Ovary (tissue), 7 donors: ENCODE measurements at regions not wholly inside any gene's neighbourhood (a gene's known extent, or its start where the extent isn't known, plus 50 kb on each side); places are given as distances from the start of the nearest gene placed in this dataset.
"Not testable (repeated sequence)": the region's sequence is repeated elsewhere in the genome, so short reads cannot be mapped to it uniquely, and the experiment has no call there.

Experiments
- DNase-seq, 5 donors: peaks; one replicate each; pipeline ENCODE4 v3.0.0-alpha.2; 2019 to 2020
- H3K27ac ChIP-seq, 2 donors: fragments of 200-600 bp; one replicate each; pipeline versions ENCODE4 v1.5.1 to v1.8.0; 2019 to 2022
- H3K27me3 ChIP-seq: fragments of 200-600 bp; one replicate; pipeline ENCODE4 v1.8.0; 2022
- H3K36me3 ChIP-seq: fragments of 200-600 bp; sonication (generic); one replicate; pipeline ENCODE4 v1.5.1; 2019
- H3K4me1 ChIP-seq: one replicate; pipeline ENCODE4 v1.8.1; 2013; ENCODE audit warnings: mild to moderate bottlenecking, moderate library complexity; ENCODE audit not compliant: insufficient read depth
- H3K4me3 ChIP-seq: fragments of 200-600 bp; sonication (generic); one replicate; pipeline ENCODE4 v1.5.1; 2017
- H3K9me3 ChIP-seq, 2 donors: fragments of 200-600 bp in 1 of 2; sonication (generic) in 1 of 2; one replicate each; pipeline versions ENCODE4 v1.5.1 to v1.8.1; 2013 to 2019; ENCODE audit warnings: mild to moderate bottlenecking in 1 of 2, moderate library complexity in 1 of 2
- EP300 ChIP-seq: sonication (generic); formaldehyde crosslinking; IDR thresholded peaks from one replicate; pipeline ENCODE4 v1.6.1; 2017; ENCODE audit warnings: antibody characterized with exemption
- POLR2A ChIP-seq: fragments of 450-650 bp; IDR thresholded peaks from one replicate; pipeline ENCODE4 v1.6.1; 2017; ENCODE audit warnings: antibody characterized with exemption, mild to moderate bottlenecking, moderate library complexity
- WGBS, 3 donors: extraction: QIAGEN DNeasy Blood & Tissue Kit in 1 of 3; methylation state at CpG; one replicate each; pipeline versions ENCODE4 v1.1.5 to v1.1.7; 2013 to 2017; 5-methylcytosine and 5-hydroxymethylcytosine counted together
- intact Hi-C, 4 donors: fragments of 100-400 bp; cut with DNase I; formaldehyde crosslinking; loops; one replicate each; pipeline versions ENCODE4 v1.11.0 to v1.15.1; 2022 to 2023
- TF ChIP-seq, protein P1 (sequence below), 3 donors: fragments of 450-650 bp in 2 of 3; fragments of 200-600 bp in 1 of 3; IDR thresholded peaks; one replicate each; pipeline versions ENCODE4 v1.5.1 to v1.8.0; 2016 to 2022; ENCODE audit warnings: antibody characterized with exemption in 3 of 3, mild to moderate bottlenecking in 1 of 3
- donor health status: DM: no; HTN: no; CAD: no; lungs with moderate emphysema.
- donor health status: DM: no; HTN: no; CAD: no.
- donor health status: Bipolar disorder and iron deficiency.
- donor health status: DM: no; HTN: no; CAD: no.
- donor health status: DM: yes; HTN: yes; CAD: no.

DNA sequence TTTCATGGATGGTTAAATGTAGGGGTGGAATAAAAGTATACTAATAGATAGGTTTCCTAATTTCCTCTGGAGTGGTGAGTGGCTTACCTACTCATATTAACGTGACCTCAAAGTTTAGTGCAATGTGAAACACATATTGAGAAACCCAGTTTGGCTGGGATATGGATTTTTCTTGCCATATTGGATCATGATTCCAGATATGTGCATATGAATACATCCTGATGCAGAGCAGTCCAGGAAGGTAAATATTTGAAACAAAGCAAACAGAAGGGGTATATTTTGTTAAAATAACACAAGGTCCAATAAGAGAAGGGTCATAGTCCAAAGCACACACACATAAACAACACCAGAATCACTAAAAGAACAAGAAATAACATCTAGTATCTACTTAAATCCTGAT lies 608.1 kb downstream of the PKHD1 start:
- Histone ChIP-seq H3K4me3 (no peak overlapping the region), H3K27me3 (no peaks in the 10 kb centered on the region), H3K4me1 (no peaks in the 10 kb centered on the region), H3K27ac (no peak overlapping the region), H3K36me3 (no peaks in the 10 kb centered on the region), H3K9me3 (no peaks in the 10 kb centered on the region)
- WGBS, 3 donors = 54 to 76% (median 66%) methylated on average over 1 of the region's 1 CpG
- no peak for DNase-seq
- intact Hi-C loops = no loop called here
- TF ChIP-seq POLR2A = no peak
- TF ChIP-seq, protein P1, sequence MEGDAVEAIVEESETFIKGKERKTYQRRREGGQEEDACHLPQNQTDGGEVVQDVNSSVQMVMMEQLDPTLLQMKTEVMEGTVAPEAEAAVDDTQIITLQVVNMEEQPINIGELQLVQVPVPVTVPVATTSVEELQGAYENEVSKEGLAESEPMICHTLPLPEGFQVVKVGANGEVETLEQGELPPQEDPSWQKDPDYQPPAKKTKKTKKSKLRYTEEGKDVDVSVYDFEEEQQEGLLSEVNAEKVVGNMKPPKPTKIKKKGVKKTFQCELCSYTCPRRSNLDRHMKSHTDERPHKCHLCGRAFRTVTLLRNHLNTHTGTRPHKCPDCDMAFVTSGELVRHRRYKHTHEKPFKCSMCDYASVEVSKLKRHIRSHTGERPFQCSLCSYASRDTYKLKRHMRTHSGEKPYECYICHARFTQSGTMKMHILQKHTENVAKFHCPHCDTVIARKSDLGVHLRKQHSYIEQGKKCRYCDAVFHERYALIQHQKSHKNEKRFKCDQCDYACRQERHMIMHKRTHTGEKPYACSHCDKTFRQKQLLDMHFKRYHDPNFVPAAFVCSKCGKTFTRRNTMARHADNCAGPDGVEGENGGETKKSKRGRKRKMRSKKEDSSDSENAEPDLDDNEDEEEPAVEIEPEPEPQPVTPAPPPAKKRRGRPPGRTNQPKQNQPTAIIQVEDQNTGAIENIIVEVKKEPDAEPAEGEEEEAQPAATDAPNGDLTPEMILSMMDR (IDR thresholded peaks at IDR 0.05) = no peak
- no peak for TF ChIP-seq EP300

DNA sequence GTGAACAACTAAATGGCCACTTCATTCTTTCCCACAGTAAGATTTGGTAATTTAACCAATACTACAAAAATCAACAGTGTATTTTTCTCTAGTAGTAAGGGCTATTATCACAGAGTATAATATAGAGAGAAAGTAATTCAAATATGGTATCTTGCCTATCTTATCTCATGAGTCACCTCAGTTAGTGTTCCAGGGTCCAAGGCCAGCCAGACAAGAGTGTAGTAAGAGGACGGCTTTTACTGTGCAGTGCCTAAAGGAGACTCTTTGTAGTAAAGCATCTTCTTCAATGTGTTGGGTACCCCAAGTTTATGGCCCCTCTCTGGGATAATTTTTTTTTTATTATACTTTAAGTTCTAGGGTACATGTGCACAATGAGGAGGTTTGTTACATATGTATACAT lies 607.4 kb downstream of the PKHD1 start:
- H3K4me3 ChIP-seq = no peak overlapping the region
- no peak for DNase-seq
- H3K4me1 ChIP-seq = no peaks in the 10 kb centered on the region
- H3K27me3 ChIP-seq = no peaks in the 10 kb centered on the region
- WGBS, 3 donors = 74 to 82% (median 81%) methylated on average over 1 of the region's 1 CpG
- TF ChIP-seq POLR2A (no peak), EP300 (no peak)
- TF ChIP-seq, protein P1 (IDR thresholded peaks at IDR 0.05) = no peak
- no peaks in the 10 kb centered on the region for H3K9me3 ChIP-seq
- intact Hi-C loops = no loop called here
- no peak overlapping the region for H3K27ac ChIP-seq
- no peaks in the 10 kb centered on the region for H3K36me3 ChIP-seq

DNA sequence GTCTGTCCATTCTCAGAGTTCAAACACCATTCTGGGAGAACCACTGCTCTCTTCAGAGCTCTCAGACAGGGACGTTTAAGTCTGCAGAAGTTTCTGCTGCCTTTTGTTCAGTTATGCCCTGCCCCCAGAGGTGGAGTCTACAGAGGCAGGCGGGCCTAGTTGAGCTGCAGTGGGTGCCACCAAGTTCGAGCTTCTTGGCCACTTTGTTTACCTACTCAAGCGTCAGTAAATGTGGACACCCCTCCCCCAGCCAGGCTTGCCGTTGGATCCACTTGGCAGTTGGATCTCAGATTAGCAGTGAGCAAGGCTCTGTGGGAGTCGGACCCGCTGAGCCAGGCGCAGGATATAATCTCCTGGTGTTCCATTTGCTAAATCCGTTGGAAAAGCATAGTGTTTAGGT lies 601.5 kb downstream of the PKHD1 start:
- 84 to 88% (median 86%) methylated on average over 9 of the region's 9 CpGs for WGBS, 3 donors
- peak in 1 of 5 donors; percentile 7 for DNase-seq
- H3K9me3 ChIP-seq, intact Hi-C loops, H3K4me1 ChIP-seq, H3K36me3 ChIP-seq, H3K27ac ChIP-seq, H3K27me3 ChIP-seq, H3K4me3 ChIP-seq: not testable (repeated sequence)

DNA sequence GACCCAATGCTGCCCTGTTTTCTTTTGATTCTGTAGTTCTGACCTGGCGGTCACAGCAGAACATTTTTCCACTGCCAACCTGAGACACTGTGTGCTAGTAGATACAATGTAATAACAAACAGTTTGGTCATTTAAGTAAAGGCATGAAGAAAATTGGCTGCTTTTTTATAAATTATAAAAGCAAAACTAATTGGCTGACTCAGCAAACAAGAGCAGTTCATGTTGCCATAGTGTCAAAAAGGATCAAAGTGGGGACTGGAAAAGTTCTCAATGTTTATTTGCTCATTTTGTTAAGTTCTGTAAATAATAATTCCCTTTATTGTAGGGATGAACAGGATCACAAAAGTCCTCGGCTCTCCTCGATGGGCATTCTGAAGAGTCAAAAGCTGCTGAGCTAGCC lies 599.5 kb downstream of the PKHD1 start:
- WGBS, 3 donors = 36 to 80% (median 42%) methylated on average over 3 of the region's 3 CpGs
- no peak for DNase-seq
- H3K4me3 ChIP-seq = no peak overlapping the region
- no peaks in the 10 kb centered on the region for H3K27me3 ChIP-seq
- no peak overlapping the region for H3K27ac ChIP-seq
- H3K4me1 ChIP-seq = no peaks in the 10 kb centered on the region
- intact Hi-C loops = no loop called here
- no peaks in the 10 kb centered on the region for H3K36me3 ChIP-seq
- no peaks in the 10 kb centered on the region for H3K9me3 ChIP-seq
- TF ChIP-seq EP300 = no peak
- no peak for TF ChIP-seq POLR2A
- TF ChIP-seq, protein P1 (IDR thresholded peaks at IDR 0.05) = no peak

DNA sequence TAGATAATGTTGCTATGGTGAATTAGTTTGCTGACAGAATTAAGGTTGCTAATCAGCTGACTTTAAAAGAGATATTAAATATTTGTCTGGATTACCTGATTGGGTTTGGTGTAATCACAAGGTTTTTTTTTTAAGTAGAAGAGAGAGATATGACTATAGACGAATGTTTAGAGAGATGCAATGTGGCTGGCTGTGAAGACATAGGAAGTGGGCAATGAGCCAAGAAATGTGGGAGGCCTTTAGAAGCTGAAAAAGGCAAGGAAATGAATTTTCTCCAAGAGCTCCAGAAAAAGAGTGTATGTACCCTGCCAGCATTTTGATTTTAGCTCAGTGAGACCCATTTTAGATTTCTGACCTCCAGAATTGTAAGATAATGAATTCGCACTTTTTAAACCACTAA lies 598.3 kb downstream of the PKHD1 start:
- Histone ChIP-seq H3K36me3 (no peaks in the 10 kb centered on the region), H3K4me1 (no peaks in the 10 kb centered on the region), H3K27me3 (no peaks in the 10 kb centered on the region), H3K4me3 (no peak overlapping the region), H3K27ac (no peak overlapping the region), H3K9me3 (no peaks in the 10 kb centered on the region)
- DNase-seq = no peak
- TF ChIP-seq, protein P1 (IDR thresholded peaks at IDR 0.05) = no peak
- TF ChIP-seq POLR2A (no peak), EP300 (no peak)
- WGBS, 3 donors = 5 to 27% (median 7%) methylated on average over 2 of the region's 2 CpGs
- intact Hi-C loops = no loop called here
